ENCODE measurements at regions not wholly inside any gene's neighbourhood (a gene's known extent, or its start where the extent isn't known, plus 50 kb on each side); places are given as distances from the start of the nearest gene placed in this dataset.

DNA sequence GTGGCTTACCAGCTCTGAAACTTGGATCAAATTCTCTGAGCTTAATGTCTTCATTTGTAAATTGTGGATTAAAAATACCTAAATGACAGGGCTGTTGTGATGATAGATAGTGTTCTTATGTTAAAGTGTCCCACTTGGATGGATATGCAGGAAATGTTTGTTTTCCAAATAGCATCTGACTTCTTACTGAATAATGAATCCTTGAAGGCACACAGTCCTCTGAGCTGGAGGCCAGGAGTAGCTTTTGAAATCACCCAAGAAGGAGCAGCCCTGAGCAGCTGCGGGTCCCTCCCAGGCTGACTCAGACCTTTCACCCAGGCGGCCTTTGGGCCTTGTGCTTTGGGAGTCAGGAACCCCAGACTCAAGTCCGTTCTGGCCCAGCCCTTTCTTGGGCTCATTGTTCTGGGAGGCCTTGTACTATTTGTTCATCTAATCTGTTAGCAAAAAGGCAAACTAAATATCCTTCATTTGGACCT, 173.0 kb upstream of the GATA6 start:
- intact Hi-C loops (cut with micrococcal nuclease): loop anchor here (2.0 to 5.0 kb wide), 2 partner anchors 566 to 706 kb away; no protein-coding TSS in a partner anchor

DNA sequence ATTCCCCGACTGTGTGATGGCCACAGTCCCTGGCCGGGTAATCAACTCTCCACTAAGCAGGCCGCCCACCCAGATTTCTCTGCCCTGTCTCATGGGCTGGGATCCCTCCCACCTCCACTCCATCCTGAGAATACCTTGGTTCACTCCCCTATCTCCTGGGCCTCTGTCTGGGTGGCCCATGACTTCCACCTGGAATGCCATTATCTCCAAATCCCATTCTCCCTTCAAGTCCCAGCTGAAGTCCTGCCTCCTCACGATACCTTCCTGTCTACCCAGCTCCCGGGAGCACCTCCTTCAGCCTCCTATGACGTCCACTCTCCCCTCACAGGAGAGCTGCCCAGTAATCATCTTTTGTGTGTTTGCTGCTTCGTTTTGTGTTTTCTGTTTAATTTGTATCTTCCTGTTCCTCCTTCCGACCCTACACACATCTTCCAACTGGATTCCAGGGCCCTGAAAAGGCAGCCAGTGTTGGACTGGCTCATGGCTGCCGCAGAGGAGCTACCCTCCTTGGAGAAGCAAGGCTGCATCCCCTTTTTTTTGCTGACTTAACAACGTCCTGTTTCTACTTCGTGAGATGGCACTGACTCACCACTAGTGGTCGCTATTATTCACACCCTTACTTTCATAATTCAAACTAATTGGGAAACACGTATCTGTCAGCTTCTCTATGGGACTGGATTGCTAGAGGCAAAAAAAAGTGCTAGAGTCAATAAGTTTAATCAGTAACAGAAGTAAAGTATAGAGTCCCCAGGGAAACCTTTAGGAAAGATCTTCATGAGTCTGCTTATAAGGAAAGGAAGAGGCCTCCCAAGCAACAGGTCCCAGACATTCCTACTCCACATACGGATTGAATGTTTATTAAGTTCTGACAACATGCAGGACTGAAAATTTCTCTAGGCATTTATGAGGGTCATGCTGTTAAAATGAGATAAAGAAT, 171.9 kb upstream of the GATA6 start:
- intact Hi-C loops (cut with micrococcal nuclease): loop anchor here (2.0 to 5.0 kb wide), 2 partner anchors 565 to 705 kb away; no protein-coding TSS in a partner anchor

DNA sequence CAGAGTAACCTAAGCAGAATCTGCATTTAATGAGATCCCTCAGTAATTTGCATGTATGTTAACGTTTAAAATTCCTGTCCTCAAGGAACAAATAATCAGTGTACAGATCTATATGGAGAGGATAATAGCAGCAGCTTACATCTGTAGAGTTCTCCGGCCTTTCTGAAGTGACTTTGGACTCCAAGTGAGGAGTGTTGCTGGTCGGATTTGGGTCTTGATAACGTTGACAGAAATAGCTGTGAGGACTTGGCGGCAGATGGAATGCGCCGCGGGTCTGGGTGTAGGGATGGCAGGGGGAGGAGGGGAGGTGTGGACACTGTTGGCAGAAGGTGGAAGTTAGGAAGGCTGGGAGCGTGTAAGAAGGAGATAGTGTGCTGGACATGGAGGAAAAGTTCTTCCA, 170.9 kb upstream of the GATA6 start:
- intact Hi-C loops (cut with micrococcal nuclease): loop anchor here (5.0 kb wide), 1 partner anchor 704 kb away; no protein-coding TSS in a partner anchor

DNA sequence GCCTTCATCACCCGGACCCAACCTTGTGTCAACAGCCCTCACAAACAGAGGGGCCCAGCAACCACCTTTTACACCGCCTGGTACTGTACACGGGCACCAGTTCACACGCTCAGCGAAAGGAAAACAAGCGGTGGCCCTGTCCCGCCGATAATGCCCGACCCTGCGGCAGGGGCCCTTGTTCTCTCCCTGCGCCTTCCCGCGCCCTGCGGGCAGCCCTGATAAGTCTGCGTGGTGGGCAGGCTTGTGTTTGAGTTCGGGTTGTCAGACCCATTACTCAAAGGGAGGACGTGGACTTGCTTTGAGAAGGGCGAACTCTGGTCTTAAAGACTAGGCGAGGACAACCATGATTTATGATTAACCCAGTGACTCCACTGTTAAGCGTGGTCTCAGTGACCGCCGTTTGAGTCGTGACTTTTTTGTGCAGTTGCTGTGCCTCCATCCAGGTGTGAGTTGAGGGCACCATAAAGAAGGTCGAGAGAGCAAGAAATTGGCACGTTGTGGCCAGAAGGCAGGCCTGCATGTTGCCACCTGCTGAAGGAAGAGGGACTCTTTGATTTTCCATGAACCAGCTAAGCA, 167.4 kb upstream of the GATA6 start:
- intact Hi-C loops (cut with micrococcal nuclease): no loop called here

DNA sequence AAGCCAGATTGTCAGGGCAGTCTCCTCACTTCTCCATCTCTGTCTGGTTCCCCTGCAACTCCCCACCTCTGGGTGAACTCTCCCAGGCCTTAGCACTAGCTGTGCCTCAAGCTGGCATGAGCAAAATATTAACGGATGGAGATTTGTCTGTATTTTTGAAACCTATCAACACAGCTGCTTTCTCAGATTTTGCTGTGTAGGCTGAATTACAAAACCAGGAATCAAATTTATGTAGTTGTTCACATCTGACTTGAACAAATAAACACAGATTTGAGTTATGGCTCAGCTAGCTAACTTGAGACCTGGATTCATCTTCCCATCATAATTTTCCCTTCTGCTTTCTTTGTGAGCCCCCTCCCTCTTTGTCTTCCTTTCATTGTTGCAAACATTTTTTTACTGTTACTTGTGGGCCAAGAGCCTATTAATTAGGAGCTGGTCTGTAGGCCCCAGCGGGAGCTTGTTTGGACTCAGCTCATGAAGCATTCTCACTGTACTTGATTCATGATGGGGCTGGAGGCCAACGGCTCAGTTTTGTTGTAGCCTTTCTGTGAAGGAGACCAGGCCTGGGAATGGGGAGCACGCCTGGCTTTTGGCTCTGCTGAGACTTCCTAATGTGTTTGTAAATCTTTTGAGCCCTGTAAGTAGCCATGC, 164.1 kb upstream of the GATA6 start:
- intact Hi-C loops (cut with micrococcal nuclease): no loop called here

DNA sequence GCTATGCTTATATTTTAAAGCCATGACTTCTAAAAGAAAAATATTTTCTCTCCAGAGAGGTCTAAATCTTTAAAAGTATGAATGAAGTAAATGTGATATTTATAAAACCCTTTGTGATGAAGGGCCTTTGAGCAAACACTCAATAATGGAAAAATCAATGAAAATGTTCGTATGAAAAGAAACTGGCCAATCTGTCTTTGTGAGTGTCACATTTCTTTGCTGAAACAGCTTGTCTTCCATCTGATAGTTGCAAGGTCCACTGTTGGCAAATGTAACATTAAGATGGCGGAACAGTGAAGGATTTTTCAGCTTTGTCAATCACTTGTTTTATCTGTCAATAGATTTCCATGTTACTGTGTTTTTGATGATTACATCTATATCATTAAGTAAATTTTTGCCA, 162.9 kb upstream of the GATA6 start:
- intact Hi-C loops (cut with micrococcal nuclease): no loop called here

DNA sequence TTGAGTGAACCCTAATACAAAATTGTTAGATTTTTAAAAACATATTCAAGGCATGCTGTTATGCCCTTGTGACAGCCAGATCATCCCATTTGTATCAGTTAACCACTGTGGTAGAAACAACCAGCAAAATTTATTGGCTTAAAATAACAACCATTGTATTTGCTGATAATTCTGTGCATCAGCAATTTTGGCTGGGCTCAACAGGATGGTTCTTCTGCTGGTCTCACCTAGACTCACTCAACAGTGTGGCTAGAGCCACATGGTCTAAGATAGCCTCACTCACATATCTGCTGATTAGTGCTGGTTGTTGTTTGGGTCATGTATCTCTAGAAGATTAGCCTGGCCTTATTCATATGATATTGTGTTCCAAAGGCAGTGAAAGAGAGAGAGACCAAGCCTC, 160.1 kb upstream of the GATA6 start:
- intact Hi-C loops (cut with micrococcal nuclease): no loop called here

DNA sequence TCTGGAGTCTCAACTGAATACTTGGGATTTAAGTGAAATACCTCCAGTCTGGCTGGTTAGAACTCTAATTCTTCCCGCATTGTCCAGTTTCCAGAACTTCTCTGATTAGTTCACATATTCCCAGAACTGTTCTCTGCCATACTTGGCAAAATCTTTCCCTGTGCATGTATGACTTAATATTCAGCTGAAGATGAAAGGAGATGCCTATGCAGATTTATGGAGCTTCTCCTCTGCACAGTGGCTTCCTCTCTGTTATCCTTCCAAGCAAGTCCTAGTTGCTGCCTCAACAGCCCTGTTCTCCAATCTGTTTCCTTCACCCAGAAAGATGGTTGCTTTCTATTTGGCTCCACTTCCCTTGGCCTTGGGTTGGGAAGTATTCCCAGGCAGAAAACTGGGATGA, 155.4 kb upstream of the GATA6 start:
- intact Hi-C loops (cut with micrococcal nuclease): no loop called here

DNA sequence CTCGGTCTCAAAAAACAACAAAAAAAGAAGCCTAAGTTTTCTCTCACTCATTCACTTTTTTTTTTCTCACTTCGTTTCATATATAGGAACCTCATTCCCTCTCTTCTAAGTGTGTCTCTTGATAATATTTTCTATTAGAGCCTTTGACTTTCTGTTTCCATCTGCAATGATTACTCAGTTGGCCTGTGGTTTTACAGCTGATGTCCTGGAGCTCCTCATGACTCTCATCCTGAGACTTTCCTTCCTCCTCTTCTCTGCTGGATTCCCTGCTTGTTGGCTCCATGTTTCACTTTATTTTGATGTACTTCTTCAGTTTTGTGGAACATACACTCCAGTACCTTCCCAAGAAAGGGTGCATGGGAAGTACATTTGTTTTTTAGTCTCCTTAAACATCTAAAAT, 154.2 kb upstream of the GATA6 start:
- intact Hi-C loops (cut with micrococcal nuclease): no loop called here

DNA sequence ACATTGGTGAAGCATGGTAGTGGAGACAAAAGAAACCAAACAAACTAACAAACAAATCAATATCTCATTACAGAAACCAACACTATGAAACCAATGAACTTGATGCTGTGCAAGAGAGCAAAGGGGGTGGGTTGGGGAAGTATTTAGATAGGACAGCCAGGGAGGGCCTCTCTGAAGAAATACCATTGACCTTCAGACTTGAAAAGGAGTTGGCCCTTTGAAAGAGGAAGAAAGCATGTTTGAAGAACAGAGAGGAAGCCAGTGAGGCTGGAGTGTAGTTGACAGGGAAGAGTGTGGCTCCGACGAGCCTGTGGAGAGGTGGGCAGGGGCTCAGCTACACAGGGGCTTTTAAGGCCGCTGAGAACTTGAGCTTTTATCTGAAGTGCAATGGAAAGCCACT, 151.0 kb upstream of the GATA6 start:
- intact Hi-C loops (cut with micrococcal nuclease): no loop called here

DNA sequence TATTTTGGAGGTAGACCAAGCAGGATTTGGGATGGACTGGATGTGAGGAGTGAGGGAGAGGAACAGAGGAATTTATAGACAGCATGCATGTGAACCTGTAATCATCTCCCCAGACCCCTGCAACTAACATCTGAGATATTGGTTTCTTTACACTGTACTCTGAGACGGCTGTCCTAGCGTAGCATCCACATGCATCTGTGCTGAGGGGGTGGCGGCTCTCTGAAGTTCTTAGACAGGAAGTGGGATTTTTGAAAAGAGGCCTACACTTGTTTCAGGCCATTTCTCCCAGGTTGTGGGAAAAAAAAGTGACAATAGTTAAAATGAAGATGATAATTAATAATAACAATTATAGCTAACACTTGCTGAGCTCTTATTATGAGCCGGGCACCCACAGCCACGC, 150.2 kb upstream of the GATA6 start:
- intact Hi-C loops (cut with micrococcal nuclease): no loop called here

DNA sequence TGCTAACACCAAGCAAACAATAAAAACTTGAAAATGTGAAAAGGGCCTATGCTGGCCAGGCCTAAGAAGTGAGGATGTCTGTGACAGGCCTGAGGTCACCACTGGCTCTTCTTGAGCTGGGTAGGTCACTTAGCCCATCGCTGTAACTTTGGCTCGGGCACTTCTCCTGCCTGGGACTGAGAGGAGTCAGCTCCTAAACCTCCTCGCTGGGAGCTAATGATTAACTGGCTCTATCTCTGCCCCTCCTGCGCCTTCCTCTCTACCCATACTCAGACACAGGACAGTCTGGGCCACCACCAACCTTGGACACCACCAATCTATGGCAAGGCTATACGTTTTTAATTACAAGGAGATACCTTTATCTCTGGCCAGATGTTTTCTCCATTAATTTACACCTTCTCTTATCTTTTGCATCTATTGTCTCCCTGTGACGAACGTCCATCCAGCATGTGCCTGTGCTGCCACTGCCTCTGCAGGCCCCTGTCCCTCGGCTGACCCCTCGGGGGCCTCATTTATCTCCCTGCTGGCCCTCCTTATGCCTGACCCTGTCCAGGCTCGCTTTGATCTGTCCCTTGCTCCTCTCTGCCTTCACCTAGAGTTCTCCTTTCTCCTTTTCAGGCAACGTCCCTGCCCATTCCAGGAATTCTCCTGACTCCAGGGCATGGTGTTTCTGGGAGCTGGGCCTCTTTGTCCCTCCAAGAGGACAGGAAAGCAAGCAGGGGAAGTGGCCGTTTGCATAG, 149.1 kb upstream of the GATA6 start:
- intact Hi-C loops (cut with micrococcal nuclease): no loop called here

DNA sequence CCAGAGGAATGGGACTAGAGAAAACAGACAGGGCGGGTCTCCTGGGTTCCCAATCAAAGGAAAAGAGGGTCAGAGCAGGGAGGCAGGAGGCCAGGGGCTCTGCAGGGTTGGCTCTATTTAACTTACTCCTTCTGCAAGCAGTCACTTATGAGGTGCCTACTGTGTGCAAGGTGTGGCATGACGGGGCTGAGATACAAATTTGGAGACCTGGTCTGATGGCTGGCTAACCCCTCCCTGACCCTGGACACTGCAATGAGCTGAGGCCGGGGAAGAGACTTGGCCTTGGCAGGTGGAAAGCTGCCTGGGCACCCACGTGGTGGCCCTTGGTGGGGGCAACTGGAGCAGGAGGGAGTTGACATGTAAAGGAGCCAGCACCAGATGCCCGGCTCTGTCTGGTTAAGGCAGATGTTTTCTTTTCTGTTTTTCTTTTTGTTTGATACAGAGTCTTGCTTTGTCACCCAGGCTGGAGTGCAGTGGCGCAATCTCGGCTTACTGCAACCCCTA, 148.5 kb upstream of the GATA6 start:
- intact Hi-C loops (cut with micrococcal nuclease): no loop called here

DNA sequence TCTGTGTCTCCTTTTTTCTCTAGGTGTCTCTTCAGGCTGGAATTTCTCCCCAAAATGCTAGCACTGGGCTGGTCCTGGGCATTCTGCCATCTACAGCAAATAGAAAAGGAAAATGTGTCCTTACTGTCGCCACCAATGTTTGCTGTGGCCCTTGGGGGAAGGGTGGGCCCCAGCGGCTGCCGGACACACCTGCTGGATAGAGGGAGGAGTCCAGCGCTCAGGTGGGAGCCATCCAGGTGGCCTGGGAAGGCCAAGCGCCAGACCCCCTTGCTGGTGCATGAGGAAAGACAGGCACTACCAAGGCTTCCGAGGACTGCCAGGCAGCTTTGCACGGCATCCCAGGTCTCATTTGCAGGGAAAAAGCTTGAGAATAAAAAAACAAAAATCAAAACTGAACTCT, 147.7 kb upstream of the GATA6 start:
- intact Hi-C loops (cut with micrococcal nuclease): no loop called here

DNA sequence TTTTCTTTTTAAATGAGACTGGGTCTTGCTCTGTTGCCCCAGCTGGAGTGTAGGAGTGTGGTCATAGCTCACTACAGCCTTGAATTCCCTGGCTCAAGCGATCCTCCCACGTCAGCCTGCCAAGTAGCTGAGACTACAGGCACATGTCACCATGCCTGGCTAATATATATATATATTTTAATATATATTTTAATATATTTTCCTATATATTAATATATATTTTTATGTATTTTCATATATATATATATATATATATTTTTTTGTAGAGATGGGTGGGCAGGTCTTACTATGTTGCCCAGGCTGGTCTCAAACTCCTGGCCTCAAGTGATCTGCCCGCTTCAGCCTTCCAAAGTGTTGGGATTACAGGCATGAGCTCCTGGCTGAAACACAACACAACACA, 144.5 kb upstream of the GATA6 start:
- intact Hi-C loops (cut with micrococcal nuclease): no loop called here

DNA sequence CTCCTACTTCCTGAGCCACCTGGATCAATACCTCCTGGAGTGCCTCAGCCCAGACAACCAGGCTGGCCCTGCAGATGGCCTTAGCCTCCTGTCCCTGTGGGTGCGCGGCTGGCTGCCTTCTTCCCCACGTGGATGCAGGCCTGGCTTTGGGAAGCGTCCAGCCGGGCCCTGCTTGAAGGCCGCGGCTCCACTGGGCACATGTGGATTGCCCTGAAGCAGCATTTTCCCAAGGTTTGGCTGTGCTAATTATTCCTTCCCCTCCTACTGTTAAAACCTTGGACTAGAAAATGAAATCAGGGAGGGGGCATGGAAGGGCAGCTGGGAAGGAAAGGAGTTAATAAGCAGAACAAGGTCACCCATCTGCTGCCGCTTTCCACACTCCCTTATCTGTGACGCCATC, 143.0 kb upstream of the GATA6 start:
- intact Hi-C loops (cut with micrococcal nuclease): no loop called here

DNA sequence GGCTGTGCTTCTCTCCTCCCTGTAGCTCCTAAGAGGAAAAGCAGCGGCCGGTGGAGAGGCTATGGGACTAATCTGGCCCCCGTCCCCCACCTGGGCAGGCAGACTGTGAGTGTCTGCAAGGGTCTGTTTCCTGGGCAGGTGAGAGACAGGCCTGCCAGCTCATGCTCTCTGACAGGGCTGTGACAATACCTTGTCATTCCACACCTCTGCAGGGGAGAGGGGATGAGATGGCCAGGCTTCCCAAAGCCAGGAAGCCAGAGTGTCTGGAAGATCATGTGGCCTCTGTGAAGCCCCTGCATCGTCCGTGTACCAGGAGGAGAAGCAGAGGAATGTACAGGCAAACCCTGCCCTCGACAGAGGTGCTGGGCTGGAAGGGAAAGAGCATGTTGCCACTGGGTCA, 142.5 kb upstream of the GATA6 start:
- intact Hi-C loops (cut with micrococcal nuclease): no loop called here

DNA sequence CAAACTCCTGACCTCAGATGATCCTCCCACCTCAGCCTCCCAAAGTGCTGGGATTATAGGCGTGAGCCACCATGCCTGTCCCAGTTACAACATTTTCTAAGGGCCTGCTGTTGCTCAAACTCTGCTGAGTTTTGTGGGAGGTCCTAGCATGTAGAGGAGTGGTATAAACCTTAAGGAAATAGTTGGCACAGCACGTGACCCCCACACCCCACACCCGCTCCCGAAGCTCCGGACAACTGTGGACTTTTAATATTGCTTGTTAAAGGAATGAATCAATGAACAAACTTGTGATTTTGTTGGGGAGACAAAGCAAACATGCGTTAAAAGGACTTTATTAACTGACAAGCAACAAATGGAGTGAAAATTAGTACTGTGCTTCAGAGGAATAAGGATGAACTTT, 137.8 kb upstream of the GATA6 start:
- intact Hi-C loops (cut with micrococcal nuclease): no loop called here

DNA sequence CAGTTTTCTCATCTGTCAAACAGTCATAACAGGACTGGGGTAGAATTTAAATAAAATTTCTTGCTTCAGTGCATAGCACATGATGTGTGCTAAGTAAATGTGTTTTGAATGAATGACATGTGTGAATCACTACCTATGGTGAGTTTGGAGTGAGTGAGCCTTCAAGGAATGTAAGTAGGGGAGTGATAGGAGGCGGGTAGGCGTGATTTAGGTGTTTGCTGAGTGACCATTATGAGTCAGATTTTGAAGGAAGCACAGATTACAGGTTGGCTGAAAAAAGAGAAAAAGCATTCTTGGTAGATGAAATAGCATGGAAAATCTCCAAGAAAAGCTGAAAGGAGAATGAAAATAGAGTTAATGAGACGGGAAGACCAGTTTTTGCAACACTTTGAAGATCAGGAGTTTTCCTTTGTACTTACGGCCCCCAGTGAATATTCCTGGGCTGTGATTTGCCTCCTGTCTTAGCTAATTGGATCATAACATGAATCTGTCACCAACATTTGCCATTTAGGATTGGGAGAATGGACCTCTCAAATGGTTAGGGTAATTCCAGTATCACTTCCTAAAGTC, 136.9 kb upstream of the GATA6 start:
- intact Hi-C loops (cut with micrococcal nuclease): no loop called here

DNA sequence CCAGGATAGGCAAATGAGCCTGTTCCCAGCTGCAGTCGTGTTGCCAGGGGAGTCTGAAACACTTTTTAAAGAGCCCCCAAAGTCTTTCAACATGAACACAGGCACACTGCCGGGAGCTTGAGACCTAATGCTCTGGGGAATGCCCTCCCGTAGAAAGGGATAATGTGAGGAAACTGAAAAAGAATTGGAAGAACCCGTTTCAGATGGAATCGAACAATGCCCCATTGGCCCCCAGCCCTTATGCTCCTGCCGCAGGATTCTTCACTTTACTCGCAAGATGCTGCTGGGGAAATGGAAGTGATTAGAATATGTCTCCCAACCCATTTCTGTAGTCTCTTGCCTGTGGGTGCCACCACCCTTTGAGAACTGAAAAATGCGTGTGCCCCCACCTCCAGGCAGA, 136.3 kb upstream of the GATA6 start:
- intact Hi-C loops (cut with micrococcal nuclease): no loop called here

DNA sequence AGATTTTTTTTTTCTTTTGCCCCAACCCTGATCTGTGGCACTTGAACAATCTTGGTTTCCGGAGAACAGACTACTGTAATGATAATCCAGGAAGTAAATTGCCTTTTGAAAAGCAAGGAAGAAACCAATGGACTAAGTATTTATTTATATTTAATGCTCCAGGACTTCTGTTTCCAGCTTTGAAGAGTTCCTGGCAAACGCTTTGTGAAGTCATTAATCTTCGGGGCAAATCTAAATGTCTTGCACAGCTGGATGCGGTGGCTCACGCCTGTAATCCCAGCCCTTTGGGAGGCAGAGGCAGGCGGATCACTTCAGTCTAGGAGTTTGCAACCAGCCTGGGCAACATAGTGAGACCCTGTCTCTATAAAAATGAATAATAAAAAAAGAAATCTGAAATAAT, 135.1 kb upstream of the GATA6 start:
- intact Hi-C loops (cut with micrococcal nuclease): no loop called here
